ENCODE measurements at regions not wholly inside any gene's neighbourhood (a gene's known extent, or its start where the extent isn't known, plus 50 kb on each side); places are given as distances from the start of the nearest gene placed in this dataset.

DNA sequence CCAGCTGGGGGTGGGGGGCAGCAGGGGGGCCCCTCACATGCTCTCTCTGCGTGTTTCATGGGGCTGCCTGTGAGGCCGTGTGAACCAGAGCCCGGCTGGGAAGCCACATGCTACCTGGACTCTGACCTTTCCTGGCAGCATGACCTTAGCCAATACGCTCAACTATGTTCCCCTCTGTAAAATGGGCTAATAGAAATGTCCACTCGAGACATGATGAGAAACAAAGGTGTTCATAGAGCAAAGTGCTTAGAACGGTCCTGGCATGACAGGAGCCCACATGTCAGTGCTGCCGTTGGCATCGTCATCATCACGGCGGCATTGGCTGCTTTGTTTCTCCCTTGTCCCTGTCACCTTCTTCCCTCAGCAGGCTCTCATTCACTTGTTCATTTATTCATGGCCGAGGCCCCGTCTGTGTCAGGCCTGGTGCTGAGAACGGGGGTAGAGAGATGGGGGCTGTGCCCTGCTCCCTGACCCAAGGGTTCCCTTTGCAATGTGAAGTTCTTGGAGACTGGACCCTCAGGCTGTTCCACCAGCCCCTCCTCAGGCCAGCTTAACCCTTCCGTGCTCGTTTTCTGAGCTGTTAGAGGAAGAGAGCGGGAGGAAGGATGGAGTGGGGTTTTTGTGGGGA, 291.4 kb downstream of the SEC14L1 start:
- no peak for DNase-seq (ENCODE audit: low spot score)

DNA sequence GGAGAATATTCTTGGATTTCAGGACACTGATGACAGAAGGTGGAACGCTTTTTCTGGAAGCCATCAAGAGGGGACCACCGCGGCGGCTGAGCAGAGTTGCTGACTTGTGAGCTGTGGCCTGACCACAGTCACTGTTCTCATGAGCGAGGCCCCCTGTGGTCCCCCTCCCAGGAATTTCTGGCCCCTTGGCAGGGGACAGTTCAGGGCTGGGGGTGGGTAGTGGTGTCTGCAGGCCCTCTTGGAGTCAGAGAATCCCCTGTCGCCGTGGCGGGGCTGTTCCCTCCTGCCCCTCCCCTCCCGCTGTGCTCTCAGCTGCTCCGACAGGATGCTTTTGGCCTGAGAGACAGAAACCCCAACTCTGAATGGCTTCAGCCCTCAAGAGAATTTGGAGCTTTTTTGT, 292.0 kb downstream of the SEC14L1 start:
- no peak for DNase-seq (ENCODE audit: low spot score)

GRCh38 chr17:77433385-77434135, 292.8 kb downstream of the SEC14L1 start:
- DNase-seq (ENCODE audit: low spot score) = no peak

DNA sequence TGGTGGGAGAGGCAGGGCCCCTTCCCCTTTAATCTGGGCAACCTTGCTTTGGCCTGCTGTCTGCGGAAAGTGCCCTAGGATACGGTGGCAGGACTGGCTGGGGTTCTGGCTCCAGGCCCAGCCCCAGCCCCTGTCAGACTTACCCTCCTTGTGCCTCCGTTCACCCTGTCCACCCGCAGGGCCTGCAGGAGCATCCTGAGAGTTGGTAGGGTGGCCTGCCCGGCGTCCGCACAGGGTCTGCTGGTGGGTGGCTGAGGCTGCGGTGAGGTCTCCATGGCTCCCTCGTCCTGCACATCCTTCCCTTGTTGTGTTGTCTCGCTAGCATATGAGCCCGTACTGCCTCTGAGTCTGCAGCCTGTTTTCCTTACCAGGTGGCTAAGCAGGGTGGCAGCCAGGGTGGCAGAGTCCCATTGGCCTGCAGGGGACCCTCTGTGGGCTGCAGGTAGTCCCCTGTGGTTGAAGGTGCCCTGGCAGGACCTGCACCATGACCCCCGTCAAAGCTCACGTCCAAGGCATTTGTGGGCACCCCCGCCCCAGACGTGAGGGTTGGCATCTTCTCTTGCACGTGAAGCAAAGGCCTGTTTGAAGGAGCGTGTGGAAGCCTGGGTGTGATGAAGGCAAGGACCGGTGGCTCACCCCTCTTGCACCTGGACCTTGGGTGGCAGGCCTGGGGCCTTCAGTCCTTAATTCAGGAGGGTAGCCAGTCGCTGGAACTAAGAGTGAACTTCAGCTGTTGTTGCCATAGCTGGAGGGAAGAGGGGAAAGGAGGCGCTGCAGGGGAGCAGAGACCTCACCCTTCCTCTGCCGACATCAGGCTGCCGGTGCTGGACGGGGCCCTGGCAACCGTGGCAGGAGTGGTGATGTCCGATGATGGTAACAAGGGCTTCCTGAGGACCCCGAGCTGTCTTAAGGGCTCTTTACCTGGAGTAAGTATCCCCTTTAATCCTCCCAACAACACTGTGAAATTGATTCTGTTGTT, 293.7 kb downstream of the SEC14L1 start:
- DNase-seq (ENCODE audit: low spot score) = no peak

GRCh38 chr17:77435272-77436057, 294.7 kb downstream of the SEC14L1 start:
- no peak for DNase-seq (ENCODE audit: low spot score)

- no peak for DNase-seq (ENCODE audit: low spot score)
These were observed 295.3 kb downstream of the SEC14L1 start for GRCh38 chr17:77436058-77436442.

DNA sequence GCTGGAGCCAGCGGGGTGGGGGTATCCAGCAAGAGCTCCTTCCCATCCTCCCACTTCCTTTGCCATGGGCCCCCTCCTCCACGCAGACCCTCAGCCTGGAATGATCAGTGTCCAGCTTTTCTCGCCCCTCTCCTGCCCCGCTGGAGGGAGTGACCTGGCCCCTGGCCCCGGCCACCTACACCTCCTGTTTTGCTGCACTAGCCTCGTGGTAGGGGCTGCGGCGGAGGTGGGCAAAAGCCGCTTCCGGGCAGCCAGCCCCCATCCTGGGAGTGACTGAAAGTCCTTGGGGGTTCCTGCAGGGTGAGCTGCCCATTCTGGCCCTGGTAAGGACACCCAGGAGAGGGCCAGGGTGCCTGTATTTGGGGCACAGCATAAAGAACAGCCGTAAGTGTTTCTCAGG, 295.7 kb downstream of the SEC14L1 start:
- DNase-seq (ENCODE audit: low spot score) = no peak

GRCh38 chr17:77437017-77437416, 296.2 kb downstream of the SEC14L1 start:
- DNase-seq (ENCODE audit: low spot score) = no peak

GRCh38 chr17:77437747-77438146, 297.0 kb downstream of the SEC14L1 start:
- DNase-seq (ENCODE audit: low spot score) = no peak

DNA sequence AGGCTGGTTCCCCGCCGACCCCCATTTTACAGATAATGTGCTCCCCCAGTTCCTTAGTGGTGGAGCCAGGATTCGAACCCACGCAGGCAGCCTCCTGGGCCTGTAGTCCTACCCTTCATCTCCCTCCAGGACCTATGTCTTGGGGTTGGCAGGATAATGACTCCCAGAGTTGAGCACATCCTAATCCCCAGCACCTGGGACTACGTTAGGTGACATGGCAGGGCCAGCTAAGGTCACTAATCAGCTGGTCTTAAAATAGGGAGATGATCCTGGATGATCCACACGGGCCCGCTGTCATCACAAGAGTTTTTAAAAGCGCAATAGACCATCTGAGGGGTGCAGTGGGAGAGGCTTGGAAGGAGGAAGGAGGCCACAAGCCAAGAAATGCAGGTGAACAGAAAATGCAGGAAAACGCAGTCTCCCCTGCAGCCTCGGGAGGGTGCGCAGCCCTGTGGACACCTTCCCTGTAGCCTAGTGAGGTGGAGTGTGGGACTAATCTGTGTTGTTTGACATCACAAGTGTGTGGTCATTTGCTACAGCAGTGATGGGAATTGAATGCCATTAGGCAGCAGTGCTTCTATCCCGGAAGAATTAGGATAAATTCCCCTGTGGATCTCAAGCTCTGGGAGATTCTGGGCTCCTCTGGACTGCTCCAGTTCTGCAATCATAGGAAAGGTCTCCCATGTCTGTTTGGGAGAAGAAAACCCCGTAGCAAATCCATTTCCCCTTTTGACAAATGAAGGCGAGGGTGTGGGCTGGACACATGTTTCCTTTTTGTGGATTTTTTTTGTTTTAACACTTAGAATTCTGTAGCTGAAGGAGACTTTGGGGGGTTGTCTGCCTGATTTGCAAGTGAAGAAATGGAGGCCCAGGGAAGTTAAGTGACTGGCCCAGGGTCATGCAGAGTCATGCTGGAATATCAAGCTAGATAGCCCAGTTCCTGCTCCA, 297.7 kb downstream of the SEC14L1 start:
- no peak for DNase-seq (ENCODE audit: low spot score)

DNA sequence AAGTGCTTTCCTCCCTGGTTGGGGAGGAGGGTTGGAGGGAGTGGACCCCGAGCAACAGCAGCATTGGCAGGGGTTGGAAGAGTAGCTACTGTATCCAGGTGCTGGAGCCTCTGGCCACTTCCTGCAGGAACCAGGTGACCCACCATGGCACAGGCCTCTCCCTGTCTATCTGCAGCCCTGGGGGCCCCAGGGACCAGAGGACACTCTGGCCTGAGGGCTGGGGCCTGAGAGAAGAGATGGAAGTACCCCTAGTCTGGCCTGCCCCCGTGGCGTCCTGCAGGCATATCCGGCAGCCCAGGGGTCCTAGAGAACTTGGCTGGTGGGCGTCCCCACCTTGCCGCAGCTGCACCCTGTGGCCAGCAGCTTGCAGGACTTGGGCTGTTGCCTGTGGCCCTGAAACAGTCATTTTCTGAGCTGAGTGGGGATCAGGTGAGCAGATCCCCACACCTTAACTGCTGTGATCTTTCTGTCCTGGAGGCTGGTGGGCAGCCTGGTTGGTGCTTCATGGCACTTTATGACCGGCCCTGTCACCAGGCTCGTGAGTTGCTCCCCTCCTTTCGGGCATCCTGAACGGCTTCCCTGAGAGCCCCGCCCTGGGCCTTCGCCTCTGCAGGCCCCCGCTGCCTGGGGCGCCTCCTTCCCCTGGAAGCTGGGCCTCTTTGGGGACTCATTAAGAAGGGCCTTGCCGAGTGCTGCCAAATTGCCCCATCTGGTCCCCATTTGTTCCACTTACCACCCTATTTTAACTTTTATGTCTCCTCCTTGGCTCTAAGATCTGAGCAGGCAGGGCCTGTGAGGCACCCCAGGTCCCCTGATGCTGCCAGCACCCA, 298.6 kb downstream of the SEC14L1 start:
- no peak for DNase-seq (ENCODE audit: low spot score)

DNA sequence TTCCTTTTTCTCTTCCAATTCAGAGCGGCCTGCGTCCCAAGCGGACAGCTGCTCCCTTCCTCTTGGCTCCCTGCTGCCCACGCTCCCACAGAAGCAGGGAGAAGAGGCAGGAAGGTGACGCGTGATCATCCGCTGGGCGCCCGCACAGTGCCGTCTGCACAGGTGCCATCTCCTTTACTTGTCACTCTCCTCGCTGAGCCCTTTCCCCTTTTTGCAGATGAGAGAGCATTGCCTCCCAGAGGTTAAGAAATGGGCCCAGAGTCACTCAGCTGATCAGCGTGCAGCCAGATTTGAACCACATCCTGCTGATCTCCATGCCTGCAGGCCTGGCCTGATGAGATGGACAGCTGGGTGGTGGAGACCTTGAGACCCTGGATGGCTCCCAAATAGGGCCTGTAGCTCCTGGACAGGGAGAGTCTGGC, 299.8 kb downstream of the SEC14L1 start:
- DNase-seq (ENCODE audit: low spot score) = no peak

GRCh38 chr17:77441130-77441920, 300.6 kb downstream of the SEC14L1 start:
- no peak for DNase-seq (ENCODE audit: low spot score)

GRCh38 chr17:77441940-77442339, 301.2 kb downstream of the SEC14L1 start:
- no peak for DNase-seq (ENCODE audit: low spot score)

DNA sequence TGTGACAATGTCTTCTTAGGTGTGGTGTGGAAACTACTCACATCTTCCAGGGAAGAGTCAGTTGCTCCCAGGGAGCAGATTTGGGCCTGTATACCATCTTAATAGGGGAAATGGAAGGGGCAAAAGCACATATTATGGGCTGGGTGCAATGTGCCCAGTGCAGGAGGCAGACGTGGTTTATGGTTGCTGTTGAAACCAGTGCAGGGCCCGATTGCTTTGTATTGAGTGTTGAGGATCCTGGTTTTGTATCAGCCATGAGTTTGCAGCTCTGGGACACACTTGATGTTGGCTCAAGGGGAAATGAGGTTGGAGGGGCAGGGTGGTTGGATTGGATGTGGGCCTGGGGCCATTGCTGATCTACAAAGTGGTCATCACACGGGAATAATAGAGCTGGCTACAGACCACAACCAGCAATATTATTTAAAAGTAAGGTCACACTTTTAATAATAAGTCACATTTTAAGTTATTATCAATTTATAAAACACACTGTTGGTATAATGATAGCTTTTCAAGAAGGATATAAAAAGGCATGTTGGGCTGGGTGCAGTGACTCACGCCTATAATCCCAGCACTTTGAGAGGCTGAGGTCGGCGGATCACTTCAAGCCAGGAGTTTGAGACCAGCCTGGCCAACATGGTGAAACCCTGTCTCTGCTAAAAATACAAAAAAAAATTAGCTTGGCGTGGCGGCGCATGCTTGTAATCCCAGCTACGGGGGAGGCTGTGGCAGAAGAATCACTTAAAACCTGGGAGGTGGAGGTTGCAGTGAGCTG, 302.4 kb downstream of the SEC14L1 start:
- DNase-seq (ENCODE audit: low spot score) = no peak

- no peak for DNase-seq (ENCODE audit: low spot score)
These were observed 303.0 kb downstream of the SEC14L1 start for GRCh38 chr17:77443748-77444260.

DNA sequence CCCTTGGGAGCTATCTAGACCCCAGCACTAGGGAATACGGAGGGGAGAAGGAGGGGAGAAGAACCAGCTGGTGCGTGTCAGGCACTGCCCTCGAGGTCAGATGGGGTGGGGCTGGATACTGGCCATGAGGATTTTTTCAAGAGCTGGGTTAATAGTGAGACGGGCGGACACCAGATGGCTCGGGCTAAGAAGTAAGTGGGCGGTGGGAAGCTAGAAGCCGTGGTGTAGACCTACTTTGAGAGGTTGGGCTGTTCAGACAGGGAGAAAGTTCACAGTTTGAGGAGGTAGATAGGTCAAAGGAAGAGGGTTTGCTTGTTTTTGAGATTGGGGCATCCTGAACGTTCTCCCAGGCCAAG, 303.8 kb downstream of the SEC14L1 start:
- DNase-seq (ENCODE audit: low spot score) = no peak

Data from left forelimb (tissue), 1 donor.